ENCODE measurements at regions not wholly inside any gene's neighbourhood (a gene's known extent, or its start where the extent isn't known, plus 50 kb on each side); places are given as distances from the start of the nearest gene placed in this dataset.
A peak's percentile ranks its signal among the peaks of the same experiment; 100 is the strongest.

DNA sequence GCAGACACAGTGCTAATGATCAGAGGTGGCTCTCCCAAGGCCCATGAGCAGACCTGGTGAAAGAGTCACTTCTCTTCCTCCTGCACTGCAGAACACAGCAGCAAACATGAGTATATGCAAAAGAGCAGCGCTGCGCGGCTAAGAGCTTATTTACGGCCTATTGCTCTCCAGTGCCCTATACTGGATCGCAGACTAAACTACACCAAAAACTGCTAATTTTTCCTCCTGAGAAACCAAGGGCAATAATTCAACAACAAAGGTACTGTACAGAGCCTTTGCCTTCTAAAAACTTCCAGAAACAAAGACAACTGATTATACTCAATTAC, 702.5 kb downstream of the ARAP2 start:
- no peak for DNase-seq (ENCODE audit: low read depth)
- TF ChIP-seq, protein P1, sequence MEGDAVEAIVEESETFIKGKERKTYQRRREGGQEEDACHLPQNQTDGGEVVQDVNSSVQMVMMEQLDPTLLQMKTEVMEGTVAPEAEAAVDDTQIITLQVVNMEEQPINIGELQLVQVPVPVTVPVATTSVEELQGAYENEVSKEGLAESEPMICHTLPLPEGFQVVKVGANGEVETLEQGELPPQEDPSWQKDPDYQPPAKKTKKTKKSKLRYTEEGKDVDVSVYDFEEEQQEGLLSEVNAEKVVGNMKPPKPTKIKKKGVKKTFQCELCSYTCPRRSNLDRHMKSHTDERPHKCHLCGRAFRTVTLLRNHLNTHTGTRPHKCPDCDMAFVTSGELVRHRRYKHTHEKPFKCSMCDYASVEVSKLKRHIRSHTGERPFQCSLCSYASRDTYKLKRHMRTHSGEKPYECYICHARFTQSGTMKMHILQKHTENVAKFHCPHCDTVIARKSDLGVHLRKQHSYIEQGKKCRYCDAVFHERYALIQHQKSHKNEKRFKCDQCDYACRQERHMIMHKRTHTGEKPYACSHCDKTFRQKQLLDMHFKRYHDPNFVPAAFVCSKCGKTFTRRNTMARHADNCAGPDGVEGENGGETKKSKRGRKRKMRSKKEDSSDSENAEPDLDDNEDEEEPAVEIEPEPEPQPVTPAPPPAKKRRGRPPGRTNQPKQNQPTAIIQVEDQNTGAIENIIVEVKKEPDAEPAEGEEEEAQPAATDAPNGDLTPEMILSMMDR (IDR thresholded peaks at IDR 0.05; ENCODE audit: control insufficient read depth, extremely low read depth, insufficient read depth), result 0 out of 2 replicates have a peak, but pooled peaks have one; percentile 20
- H3K4me3 ChIP-seq (ENCODE audit: low read depth, low read length), result no peak overlapping the region

DNA sequence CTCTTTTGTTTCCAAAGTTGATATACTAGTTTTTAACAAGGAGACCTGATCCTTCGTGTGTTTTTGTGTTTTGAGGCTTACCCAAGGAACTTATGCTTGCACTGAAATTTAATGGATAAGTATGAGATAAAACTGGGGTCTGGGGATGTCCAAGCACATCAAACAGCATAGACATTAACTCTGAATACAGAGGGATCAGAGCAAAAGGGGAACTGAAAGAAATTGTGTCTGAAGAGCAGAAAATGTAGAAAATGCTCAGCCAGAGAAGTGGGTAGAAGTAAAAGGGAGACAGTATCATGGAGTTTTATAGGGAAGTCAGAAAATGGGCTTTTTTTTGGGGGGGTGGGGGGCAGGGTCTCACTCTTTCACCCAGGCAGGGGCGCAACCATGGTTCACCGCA, 695.4 kb downstream of the ARAP2 start:
- TF ChIP-seq, protein P1 (IDR thresholded peaks at IDR 0.05; ENCODE audit: control insufficient read depth, extremely low read depth, insufficient read depth), result no peak
- no peak overlapping the region for H3K4me3 ChIP-seq (ENCODE audit: low read depth, low read length)
- no peak for DNase-seq (ENCODE audit: low read depth)

DNA sequence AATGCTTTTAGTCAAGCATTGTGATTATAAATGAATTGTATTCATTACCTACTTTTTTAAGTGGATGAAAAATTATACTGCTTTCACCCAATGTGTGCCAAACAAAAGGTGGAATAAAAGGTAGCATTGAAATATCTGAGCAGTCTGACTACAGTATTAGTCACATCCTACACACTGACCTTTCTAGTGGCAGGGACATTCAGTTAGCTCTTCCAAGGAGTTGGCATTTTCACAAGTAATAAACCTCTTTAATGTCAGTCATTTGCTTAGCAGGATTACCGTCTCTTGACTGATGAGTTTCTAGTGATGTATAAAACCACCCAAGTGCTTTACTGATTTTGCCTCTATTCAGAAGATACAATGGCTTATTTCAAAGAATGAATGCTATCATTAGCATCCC, 687.9 kb downstream of the ARAP2 start:
- no peak for DNase-seq (ENCODE audit: low read depth)
- TF ChIP-seq, protein P1 (IDR thresholded peaks at IDR 0.05; ENCODE audit: control insufficient read depth, extremely low read depth, insufficient read depth), result no peak

DNA sequence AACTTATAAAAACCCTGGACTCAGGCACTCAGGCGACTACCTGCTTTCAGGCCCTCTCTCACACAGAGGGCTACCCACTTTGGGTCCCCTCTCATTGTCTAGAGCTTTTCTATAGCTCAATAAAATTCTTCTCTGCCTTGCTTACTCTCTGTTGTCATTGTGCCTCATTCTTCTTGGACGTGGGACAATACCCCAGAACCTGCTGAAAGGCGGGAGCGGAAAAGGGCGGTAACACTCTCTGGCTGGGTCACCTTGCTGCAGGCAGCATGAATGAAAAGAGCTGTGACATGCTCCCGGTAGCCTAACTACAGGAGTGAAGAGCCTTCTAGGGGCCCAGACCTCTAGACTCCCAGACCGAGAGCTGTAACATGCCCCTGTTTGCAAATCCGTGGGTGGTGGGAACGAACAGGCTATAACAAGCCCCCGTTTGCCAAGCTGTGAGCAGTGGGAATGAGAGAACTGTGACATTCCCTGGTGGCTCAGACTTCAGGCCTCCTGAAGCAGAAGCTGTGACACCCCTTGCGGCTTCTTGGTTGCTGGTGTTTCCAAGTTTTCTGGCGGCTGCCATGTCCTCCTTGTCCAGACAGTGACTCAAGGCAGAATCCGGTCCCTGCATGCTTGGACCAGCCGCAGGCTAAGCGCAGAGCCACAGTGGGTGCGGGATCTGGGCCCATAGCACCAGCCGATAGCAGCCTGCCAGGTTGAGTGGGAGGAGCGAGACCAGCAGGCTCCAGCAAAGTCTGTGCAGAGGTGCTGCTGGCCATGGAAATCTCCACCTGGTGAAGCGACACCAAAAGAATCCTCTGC, 684.6 kb downstream of the ARAP2 start:
- TF ChIP-seq, protein P1 (IDR thresholded peaks at IDR 0.05; ENCODE audit: control insufficient read depth, extremely low read depth, insufficient read depth), result no peak
- H3K4me3 ChIP-seq (ENCODE audit: low read depth, low read length), result no peak overlapping the region
- DNase-seq (ENCODE audit: low read depth), result no peak

More for the DNA sequence above, 687.9 kb downstream of the ARAP2 start:
- no peak overlapping the region for H3K4me3 ChIP-seq (ENCODE audit: low read depth, low read length)

DNA sequence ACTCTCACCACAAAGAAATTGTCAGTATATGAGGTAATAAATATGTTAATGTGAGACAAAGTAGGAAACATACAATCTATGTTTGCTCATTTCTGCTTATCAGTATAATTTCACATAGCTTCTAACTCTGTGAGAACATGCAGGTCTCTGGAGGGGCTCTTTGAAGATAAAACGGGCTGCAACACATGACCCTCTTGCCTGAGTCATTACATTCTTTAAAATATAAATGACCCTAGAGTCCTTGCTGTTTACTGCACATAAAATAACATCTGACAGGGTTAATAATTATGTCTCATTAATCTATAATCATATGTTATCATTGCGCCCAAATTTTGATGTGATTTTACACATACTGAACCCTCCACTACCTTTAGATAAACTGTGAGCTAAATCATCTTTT, 681.5 kb downstream of the ARAP2 start:
- TF ChIP-seq, protein P1 (IDR thresholded peaks at IDR 0.05; ENCODE audit: control insufficient read depth, extremely low read depth, insufficient read depth), result no peak
- DNase-seq (ENCODE audit: low read depth), result no peak
- H3K4me3 ChIP-seq (ENCODE audit: low read depth, low read length), result no peak overlapping the region

DNA sequence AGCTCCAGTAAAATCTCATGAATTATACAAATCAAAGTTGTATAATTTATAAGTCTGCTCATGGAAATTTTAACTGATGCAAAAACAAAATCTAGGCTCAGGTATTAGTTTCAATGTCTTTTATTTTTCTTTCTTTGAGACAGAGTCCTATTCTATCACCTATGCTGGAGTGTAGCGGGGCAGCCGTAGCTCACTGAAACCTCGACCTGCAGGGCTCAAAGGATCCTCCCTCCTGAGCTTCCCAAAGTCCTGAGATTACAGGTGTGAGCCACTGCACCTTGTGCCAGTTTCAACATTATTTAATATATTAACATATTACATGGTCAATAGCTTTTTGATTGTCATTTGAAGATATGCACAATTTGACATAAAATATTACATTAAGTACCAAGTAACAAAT, 678.7 kb downstream of the ARAP2 start:
- no peak for DNase-seq (ENCODE audit: low read depth)
- no peak overlapping the region for H3K4me3 ChIP-seq (ENCODE audit: low read depth, low read length)
- TF ChIP-seq, protein P1 (IDR thresholded peaks at IDR 0.05; ENCODE audit: control insufficient read depth, extremely low read depth, insufficient read depth), result no peak

DNA sequence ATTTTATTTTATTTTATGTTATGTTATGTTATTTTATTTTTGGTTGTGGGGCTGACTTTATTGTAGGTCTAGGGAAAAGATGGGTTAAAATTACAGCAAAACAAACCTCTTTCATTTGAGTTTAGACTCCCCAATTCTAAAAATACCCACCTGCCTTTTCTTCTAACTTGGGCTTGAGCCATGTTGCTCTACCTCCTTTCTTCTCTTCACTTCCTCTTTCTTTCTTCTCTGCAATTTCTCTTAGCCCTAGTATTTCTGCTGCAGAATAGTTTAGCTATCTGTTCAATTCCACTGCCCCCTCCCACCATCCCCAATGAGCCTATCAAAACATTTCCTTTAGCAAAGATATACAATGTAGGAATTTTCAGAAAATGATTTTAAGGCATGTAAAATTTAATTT, 653.3 kb downstream of the ARAP2 start:
- H3K4me3 ChIP-seq (ENCODE audit: low read depth, low read length), result no peak overlapping the region
- TF ChIP-seq, protein P1 (IDR thresholded peaks at IDR 0.05; ENCODE audit: control insufficient read depth, extremely low read depth, insufficient read depth), result no peak
- DNase-seq (ENCODE audit: low read depth), result no peak

All from LNCaP clone FGC (cell line).